Tibial artery (tissue), 4 donors: ENCODE measurements at regions not wholly inside any gene's neighbourhood (a gene's known extent, or its start where the extent isn't known, plus 50 kb on each side); places are given as distances from the start of the nearest gene placed in this dataset.

Source experiments
- DNase-seq, 2 donors: peaks; one replicate each; pipeline ENCODE4 v3.0.0-alpha.2; 2019
- H3K27ac ChIP-seq, 2 donors: fragments of 200-600 bp; sonication (generic) in 1 of 2; 1 replicate in 1 of 2; 2 replicates in 1 of 2; pipeline ENCODE4 v1.5.1; 2018 to 2019; ENCODE audit warnings: mild to moderate bottlenecking in 1 of 2
- H3K27me3 ChIP-seq, 2 donors: fragments of 200-600 bp; sonication (generic) in 1 of 2; one replicate each; pipeline versions ENCODE4 v1.5.1 to v1.6.0; 2016 to 2019
- H3K36me3 ChIP-seq, 3 donors: fragments of 200-600 bp; sonication (generic) in 2 of 3; one replicate each; pipeline ENCODE4 v1.5.1; 2016 to 2019; ENCODE audit warnings: mild to moderate bottlenecking in 2 of 3
- H3K4me1 ChIP-seq, 4 donors: fragments of 200-600 bp; sonication (generic) in 2 of 4; 1 replicate in 3 of 4; 2 replicates in 1 of 4; pipeline ENCODE4 v1.5.1; 2016 to 2019
- H3K4me3 ChIP-seq, 2 donors: fragments of 200-600 bp; sonication (generic) in 1 of 2; 1 replicate in 1 of 2; 2 replicates in 1 of 2; pipeline ENCODE4 v1.5.1; 2018 to 2019; ENCODE audit warnings: mild to moderate bottlenecking in 2 of 2
- H3K9me3 ChIP-seq, 3 donors: fragments of 200-600 bp; sonication (generic) in 1 of 3; one replicate each; pipeline ENCODE4 v1.5.1; 2016 to 2019
- intact Hi-C: fragments of 100-400 bp; cut with DNase I; formaldehyde crosslinking; loops from one replicate; pipeline ENCODE4 v1.15.0; 2023; ENCODE audit warnings: low total_unique reads
- TF ChIP-seq, protein P1 (sequence below), 2 experiments: fragments of 200-600 bp in 1 of 2; fragments of 450-650 bp in 1 of 2; IDR thresholded peaks; one replicate each; pipeline ENCODE4 v1.5.1; 2017 to 2019; ENCODE audit warnings: antibody characterized with exemption in 2 of 2, mild to moderate bottlenecking in 1 of 2, moderate library complexity in 1 of 2

DNA sequence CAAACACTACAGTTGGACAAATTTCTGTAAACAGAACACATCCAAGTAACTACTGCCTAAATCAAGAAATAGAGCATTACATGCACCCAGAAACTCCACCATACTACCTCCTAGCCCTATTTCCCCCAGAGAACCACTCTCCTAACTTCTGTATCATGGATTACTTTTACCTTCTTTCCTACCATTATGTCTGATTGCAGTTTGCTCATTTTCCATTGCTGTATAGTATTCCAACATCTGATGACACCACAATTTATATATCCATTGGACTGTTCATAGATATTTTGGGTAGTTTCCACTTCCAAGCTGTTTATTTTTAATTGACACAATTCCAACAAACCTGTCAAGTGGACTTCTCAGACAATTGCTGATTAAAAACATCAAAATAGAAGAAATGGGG is 271.1 kb downstream of the CDC5L start:
- no peak for DNase-seq
- Histone ChIP-seq H3K36me3 (no peaks in the 10 kb centered on the region), H3K4me3 (no peak overlapping the region), H3K4me1 (peaks cover 0 to 19% (median 10%) of the 10 kb centered on the region in 4 donors), H3K9me3 (no peaks in the 10 kb centered on the region), H3K27ac (no peak overlapping the region), H3K27me3 (peaks cover 0 to 14% of the 10 kb centered on the region in 2 donors)
- TF ChIP-seq, protein P1, sequence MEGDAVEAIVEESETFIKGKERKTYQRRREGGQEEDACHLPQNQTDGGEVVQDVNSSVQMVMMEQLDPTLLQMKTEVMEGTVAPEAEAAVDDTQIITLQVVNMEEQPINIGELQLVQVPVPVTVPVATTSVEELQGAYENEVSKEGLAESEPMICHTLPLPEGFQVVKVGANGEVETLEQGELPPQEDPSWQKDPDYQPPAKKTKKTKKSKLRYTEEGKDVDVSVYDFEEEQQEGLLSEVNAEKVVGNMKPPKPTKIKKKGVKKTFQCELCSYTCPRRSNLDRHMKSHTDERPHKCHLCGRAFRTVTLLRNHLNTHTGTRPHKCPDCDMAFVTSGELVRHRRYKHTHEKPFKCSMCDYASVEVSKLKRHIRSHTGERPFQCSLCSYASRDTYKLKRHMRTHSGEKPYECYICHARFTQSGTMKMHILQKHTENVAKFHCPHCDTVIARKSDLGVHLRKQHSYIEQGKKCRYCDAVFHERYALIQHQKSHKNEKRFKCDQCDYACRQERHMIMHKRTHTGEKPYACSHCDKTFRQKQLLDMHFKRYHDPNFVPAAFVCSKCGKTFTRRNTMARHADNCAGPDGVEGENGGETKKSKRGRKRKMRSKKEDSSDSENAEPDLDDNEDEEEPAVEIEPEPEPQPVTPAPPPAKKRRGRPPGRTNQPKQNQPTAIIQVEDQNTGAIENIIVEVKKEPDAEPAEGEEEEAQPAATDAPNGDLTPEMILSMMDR (IDR thresholded peaks at IDR 0.05): no peak
- intact Hi-C loops: loop anchor here (5.0 to 10.0 kb wide), 3 partner anchors 176 to 1266 kb away; no protein-coding TSS in a partner anchor

DNA sequence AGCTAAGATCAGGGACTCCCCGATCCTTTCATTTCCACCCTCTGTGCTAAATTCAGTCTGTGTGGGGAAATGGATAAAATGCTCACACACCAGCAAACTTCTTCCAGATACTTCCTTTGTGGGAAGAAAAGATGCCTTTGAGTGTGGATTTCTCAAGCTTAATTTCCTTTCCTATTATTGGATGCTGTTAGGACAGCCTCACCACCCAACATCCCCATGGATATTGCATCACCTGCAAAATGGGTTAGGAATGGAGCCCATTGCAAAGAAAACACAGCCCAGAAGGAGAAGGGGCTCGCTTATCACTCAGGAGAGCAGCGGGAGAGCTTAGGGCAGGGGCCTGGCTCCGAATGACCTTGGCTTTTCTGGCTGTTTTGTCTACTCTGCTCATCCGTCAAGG is 272.2 kb downstream of the CDC5L start:
- intact Hi-C loops: loop anchor here (5.0 to 10.0 kb wide), 3 partner anchors 177 to 1265 kb away; no protein-coding TSS in a partner anchor
- Histone ChIP-seq H3K4me3 (no peak overlapping the region), H3K9me3 (no peaks in the 10 kb centered on the region), H3K27ac (no peak overlapping the region), H3K36me3 (no peaks in the 10 kb centered on the region), H3K27me3 (peaks cover 0 to 9% of the 10 kb centered on the region in 2 donors), H3K4me1 (peaks cover 0 to 10% (median 5%) of the 10 kb centered on the region in 4 donors)
- TF ChIP-seq, protein P1 (IDR thresholded peaks at IDR 0.05): no peak
- DNase-seq: no peak

DNA sequence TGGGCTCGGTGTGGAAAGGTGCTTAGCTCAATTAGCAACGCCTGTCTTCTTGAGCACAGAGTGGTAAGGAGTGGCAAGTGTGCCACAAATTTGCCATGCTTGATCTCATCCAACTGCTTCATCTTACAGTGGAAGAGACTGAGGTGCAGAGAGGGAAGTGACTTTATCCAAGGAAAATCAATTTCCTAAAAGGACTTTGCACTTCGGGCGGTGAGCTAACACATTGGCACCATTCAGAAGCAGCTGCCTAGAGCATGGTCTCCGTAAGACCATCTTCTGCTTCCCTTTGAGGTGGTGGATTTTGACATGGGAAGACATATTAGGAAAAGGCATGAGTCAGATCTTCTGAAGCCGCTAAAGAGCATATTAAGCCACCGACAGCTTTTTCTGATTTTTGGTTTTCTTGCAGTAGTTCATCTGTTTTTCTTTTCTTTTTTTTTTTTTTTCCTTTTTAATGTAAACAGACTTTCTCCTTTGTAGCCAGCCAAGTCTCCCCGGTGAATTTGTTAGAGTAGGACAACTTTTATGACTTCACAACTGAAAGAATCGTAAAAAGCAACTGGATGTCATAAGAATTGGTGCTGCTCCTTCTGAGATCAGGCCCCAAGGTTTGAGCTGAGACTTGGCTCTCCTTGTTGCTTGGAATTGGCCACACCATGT is 273.2 kb downstream of the CDC5L start:
- DNase-seq: no peak
- no peaks in the 10 kb centered on the region for H3K36me3 ChIP-seq
- intact Hi-C loops: no loop called here

DNA sequence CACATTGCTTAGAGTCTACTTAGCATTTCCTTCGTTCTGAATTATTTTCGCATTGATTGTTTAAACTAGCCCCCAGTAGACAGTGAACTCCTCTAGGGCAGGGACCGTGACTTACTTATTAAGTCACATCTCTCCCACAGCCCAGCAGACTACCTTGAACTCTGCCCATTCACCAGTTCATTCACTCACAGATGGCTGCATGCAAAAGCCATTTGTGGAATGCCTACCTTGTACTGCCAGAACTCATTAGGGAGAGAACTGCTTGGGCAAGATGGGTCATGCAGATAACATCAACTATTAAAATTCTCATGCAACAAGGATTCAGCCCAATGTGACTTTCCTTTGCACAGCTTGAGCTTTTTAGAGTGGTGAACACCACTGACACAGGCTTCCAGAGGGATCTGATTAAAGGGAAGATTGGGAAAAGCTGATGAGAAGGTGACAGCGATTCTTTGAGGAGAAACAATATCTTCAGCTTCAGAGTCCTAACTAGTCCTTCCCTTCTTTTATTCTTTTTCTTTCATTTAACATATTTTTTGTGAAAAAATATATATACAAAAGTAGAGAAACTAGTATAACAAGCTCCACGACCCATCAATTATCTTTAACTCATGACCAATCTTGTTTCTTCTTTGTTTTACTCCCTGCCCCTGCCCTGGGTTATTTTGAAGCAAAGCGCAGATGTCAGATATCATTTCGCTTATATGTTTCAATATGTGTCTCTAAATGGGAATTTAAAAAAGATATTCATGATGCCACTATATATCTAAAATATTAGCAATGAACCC is 273.9 kb downstream of the CDC5L start:
- H3K4me1 ChIP-seq: no peaks in the 10 kb centered on the region
- TF ChIP-seq, protein P1 (IDR thresholded peaks at IDR 0.05): no peak
- H3K9me3 ChIP-seq: no peaks in the 10 kb centered on the region
- H3K27ac ChIP-seq: no peak overlapping the region
- no peak for DNase-seq
- H3K36me3 ChIP-seq: no peaks in the 10 kb centered on the region
- intact Hi-C loops: no loop called here
- peaks cover 0 to 4% of the 10 kb centered on the region in 2 donors for H3K27me3 ChIP-seq
- H3K4me3 ChIP-seq: no peak overlapping the region

More for the DNA sequence above, 273.2 kb downstream of the CDC5L start:
- H3K4me3 ChIP-seq: no peak overlapping the region
- H3K9me3 ChIP-seq: no peaks in the 10 kb centered on the region
- no peak overlapping the region for H3K27ac ChIP-seq
- H3K27me3 ChIP-seq: peaks cover 0 to 7% of the 10 kb centered on the region in 2 donors
- TF ChIP-seq, protein P1 (IDR thresholded peaks at IDR 0.05): no peak
- peaks cover 0 to 5% (median under 1%) of the 10 kb centered on the region in 4 donors for H3K4me1 ChIP-seq

DNA sequence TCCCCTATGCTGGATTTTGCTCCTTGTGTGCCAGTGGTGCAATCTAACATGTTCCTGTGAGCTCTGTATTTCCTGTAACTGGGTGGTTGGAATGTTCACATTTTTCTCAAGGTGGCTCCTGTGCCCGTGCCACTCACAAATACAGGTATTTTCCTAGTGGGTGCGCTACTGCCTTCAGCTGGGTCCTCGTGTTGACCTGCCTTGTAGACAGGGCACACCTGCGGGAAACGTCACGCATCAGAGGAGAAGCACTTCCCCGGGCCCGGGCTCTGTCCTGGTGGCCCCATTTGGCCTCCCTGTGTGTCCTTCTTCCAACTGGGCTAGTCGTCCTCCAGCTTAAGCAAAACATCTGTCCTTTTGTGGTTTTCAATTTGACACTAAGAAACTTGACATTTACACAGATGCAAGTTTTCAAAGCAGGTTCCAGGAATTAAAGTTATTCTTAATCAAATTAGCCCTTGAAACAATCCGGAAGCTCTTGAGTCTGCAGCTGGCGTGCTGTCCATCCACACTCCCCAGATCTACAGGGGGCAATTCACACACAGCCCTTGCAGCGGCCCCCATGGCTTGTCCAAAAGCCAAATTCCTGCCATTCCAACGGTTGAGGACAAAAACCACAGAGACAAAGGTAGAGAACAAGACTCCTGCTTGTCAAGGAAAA is 275.1 kb downstream of the CDC5L start:
- no peaks in the 10 kb centered on the region for H3K36me3 ChIP-seq
- H3K4me1 ChIP-seq: peaks cover 0 to 9% (median 0%) of the 10 kb centered on the region in 4 donors
- no peak overlapping the region for H3K4me3 ChIP-seq
- peak in 1 of 2 donors; percentile 51 for DNase-seq
- H3K27me3 ChIP-seq: peaks cover 0 to 4% of the 10 kb centered on the region in 2 donors
- H3K27ac ChIP-seq: no peak overlapping the region
- TF ChIP-seq, protein P1 (IDR thresholded peaks at IDR 0.05): no peak
- intact Hi-C loops: no loop called here
- H3K9me3 ChIP-seq: no peaks in the 10 kb centered on the region
